Adrenal gland (tissue), 9 donors: ENCODE measurements at regions not wholly inside any gene's neighbourhood (a gene's known extent, or its start where the extent isn't known, plus 50 kb on each side); places are given as distances from the start of the nearest gene placed in this dataset.
A peak's percentile ranks its signal among the peaks of the same experiment; 100 is the strongest.

Source experiments
- DNase-seq, 7 donors: peaks; one replicate each; pipeline ENCODE4 v3.0.0-alpha.2; 2019 to 2020
- H3K27ac ChIP-seq, 5 donors: fragments of 200-600 bp; sonication (generic) in 4 of 5; 1 replicate in 3 of 5; 2 replicates in 2 of 5; pipeline versions ENCODE4 v1.5.1 to v1.8.0; 2016 to 2020; ENCODE audit warnings: mild to moderate bottlenecking in 1 of 5
- H3K27me3 ChIP-seq: fragments of 200-600 bp; 2 replicates; pipeline ENCODE4 v1.8.0; 2021
- H3K36me3 ChIP-seq, 2 donors: fragments of 200-600 bp; replicated peaks in 1 of 2; 1 replicate in 1 of 2; 2 replicates in 1 of 2; pipeline versions ENCODE4 v1.5.1 to v1.8.0; 2018 to 2022
- H3K4me1 ChIP-seq, 2 donors: fragments of 200-600 bp; replicated peaks in 1 of 2; 1 replicate in 1 of 2; 2 replicates in 1 of 2; pipeline versions ENCODE4 v1.5.1 to v1.8.0; 2018 to 2021
- H3K4me3 ChIP-seq, 4 donors: fragments of 200-600 bp; sonication (generic) in 3 of 4; one replicate each; pipeline ENCODE4 v1.5.1; 2016 to 2018
- H3K9me3 ChIP-seq, 3 donors: fragments of 200-600 bp; sonication (generic) in 1 of 3; replicated peaks in 1 of 3; 1 replicate in 2 of 3; 2 replicates in 1 of 3; pipeline versions ENCODE4 v1.5.1 to v1.8.0; 2016 to 2021
- CTCF ChIP-seq, 6 experiments: fragments of 450-650 bp in 4 of 6; fragments of 200-600 bp in 2 of 6; sonication (generic) in 1 of 6; IDR thresholded peaks; 1 replicate in 5 of 6; 2 replicates in 1 of 6; pipeline versions ENCODE4 v1.5.1 to v1.8.0; 2016 to 2021; ENCODE audit warnings: antibody characterized with exemption in 6 of 6, mild to moderate bottlenecking in 2 of 6, moderate library complexity in 1 of 6
- POLR2A ChIP-seq, 2 donors: fragments of 450-650 bp; IDR thresholded peaks; one replicate each; pipeline ENCODE4 v1.6.1; 2017; ENCODE audit warnings: antibody characterized with exemption in 2 of 2, mild to moderate bottlenecking in 2 of 2, moderate library complexity in 1 of 2
- WGBS, 4 donors: extraction: QIAGEN DNeasy Blood & Tissue Kit in 2 of 4; methylation state at CpG; one replicate each; pipeline versions ENCODE4 v1.1.5 to v1.1.7; 2013 to 2017; 5-methylcytosine and 5-hydroxymethylcytosine counted together
- intact Hi-C, 2 donors: fragments of 100-400 bp; cut with DNase I; formaldehyde crosslinking; loops; one replicate each; pipeline versions ENCODE4 v1.14.1 to v1.15.0; 2022 to 2023
- donor health status: healthy with polysubstance abuse.
- donor health status: Bipolar disorder and iron deficiency.
- donor health status: DM: yes; HTN: yes; CAD: no.
- donor health status: DM: no; HTN: no; CAD: no.
- donor health status: DM: no; HTN: no; CAD: no.

DNA sequence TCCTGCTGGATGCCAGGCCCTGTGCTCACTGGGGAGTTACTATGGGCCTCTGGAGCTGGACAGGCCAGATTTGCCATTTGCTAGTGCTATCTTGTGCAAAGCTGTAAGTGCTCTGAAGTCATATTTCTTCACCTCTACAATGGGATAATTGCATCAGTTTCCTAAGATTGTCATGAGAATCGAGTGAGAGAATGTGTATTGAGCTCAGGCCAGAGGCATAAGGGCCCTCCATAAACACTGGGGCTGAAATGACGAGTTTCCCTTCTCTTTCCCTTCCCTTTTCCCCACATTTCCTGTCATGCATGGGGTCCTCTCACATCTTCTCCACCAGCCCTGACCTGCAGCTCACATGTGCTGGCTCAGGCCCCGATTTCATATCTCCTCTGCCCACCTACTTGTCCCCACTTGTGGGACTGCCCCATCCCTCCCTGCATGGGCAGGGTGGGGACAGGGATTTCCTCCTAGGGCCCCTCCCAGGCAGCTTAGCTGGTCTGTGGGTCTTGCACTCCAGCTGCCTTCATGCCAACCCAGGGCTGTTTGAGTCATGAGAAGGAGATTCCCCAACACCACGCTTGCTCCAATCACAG is 358.8 kb downstream of the MID1IP1 start:
- no peak for DNase-seq
- H3K4me1 ChIP-seq, result no peaks in the 10 kb centered on the region
- H3K4me3 ChIP-seq, result no peak overlapping the region
- intact Hi-C loops, result loop anchor here in 1 of 2 donors (10.0 kb wide), 1 partner anchor 405 kb away; no protein-coding TSS in a partner anchor
- no peak for TF ChIP-seq CTCF (IDR thresholded peaks at IDR 0.05)
- no peak for TF ChIP-seq POLR2A (IDR thresholded peaks at IDR 0.05)
- no peak overlapping the region for H3K27ac ChIP-seq
- no peaks in the 10 kb centered on the region for H3K9me3 ChIP-seq
- H3K36me3 ChIP-seq, result no peaks in the 10 kb centered on the region
- peaks cover 43% of the 10 kb centered on the region for H3K27me3 ChIP-seq
- 65 to 88% (median 76%) methylated on average over 4 of the region's 4 CpGs for WGBS, 4 donors

- H3K4me3 ChIP-seq, result no peak overlapping the region
- no peaks in the 10 kb centered on the region for H3K4me1 ChIP-seq
- 51 to 92% (median 73%) methylated on average over 3 of the region's 3 CpGs for WGBS, 4 donors
- no peaks in the 10 kb centered on the region for H3K9me3 ChIP-seq
- peaks cover 44% of the 10 kb centered on the region for H3K27me3 ChIP-seq
- no peak for DNase-seq
- H3K27ac ChIP-seq, result no peak overlapping the region
- no peaks in the 10 kb centered on the region for H3K36me3 ChIP-seq
- intact Hi-C loops, result no loop called here
- no peak for TF ChIP-seq CTCF (IDR thresholded peaks at IDR 0.05)
Measured at GRCh38 chrX:39161611-39162255, 360.5 kb downstream of the MID1IP1 start.

DNA sequence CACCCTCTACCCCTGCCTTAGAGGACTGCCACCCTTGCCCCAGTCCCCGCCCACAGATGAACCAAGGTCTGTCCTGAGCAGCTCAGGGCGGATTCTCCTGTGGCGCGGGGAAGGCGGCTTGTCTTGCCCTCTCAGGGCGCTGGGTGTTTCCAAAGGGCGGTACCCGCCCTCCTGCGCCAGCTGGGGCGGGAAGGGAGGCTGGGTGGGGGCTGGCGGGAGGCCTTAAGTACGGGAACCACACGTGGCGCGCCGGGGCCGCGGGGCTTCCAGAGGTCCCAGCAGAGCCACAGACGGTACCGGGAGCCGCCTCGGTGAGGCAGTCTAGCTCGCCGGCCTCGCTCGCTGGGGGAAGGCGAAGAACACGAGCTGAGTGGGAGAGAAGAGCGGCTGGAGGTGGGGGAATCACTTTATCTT is 361.1 kb downstream of the MID1IP1 start:
- H3K36me3 ChIP-seq, result no peaks in the 10 kb centered on the region
- no peak overlapping the region for H3K27ac ChIP-seq
- no peaks in the 10 kb centered on the region for H3K4me1 ChIP-seq
- peaks cover 44% of the 10 kb centered on the region for H3K27me3 ChIP-seq
- TF ChIP-seq POLR2A (IDR thresholded peaks at IDR 0.05) (no peak), CTCF (IDR thresholded peaks at IDR 0.05) (peak in 2 of 6 experiments; percentile 7 to 20)
- H3K9me3 ChIP-seq, result no peaks in the 10 kb centered on the region
- DNase-seq, result peak in 4 of 7 donors; percentile 2 to 50 (median 14)
- intact Hi-C loops, result no loop called here
- 5 to 39% (median 18%) methylated on average over 4 to 29 of the region's 29 CpGs for WGBS, 4 donors
- H3K4me3 ChIP-seq, result peak overlapping the region in 1 of 4 donors; percentile 29

DNA sequence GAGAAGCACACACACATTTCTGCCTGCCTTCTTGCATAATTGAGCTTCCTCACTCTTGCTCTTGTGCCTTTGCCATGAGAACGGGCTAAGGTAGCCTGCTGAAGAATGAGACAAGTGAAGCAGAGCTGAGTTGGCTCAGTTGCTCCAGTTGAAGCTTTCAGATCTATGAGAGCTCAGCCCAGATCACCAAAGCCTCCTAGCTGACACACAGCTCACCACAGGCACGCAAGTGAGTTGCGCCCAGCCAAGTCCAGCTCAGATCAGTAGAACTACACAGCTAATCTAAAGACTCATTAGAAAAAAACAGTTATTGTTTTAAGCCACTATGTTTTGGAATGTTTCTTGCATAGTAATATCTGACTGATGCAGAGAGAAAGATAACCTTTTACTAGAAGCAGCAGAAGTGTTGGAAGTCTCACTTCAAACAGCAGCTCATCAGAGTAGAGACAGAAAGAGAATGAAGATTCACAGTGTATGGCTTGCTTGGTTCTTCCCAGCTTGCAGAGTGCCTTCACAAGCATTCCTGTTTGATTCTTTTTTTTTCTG is 362.4 kb downstream of the MID1IP1 start:
- peaks cover 52% of the 10 kb centered on the region for H3K27me3 ChIP-seq
- WGBS, 4 donors, result 83 to 100% (median 90%) methylated on average over 2 to 3 of the region's 3 CpGs
- intact Hi-C loops, result no loop called here

More for the DNA sequence above, 362.4 kb downstream of the MID1IP1 start:
- H3K9me3 ChIP-seq, result no peaks in the 10 kb centered on the region
- DNase-seq, result no peak
- no peak overlapping the region for H3K27ac ChIP-seq
- H3K4me3 ChIP-seq, result no peak overlapping the region
- no peaks in the 10 kb centered on the region for H3K36me3 ChIP-seq
- TF ChIP-seq CTCF (IDR thresholded peaks at IDR 0.05) (no peak), POLR2A (IDR thresholded peaks at IDR 0.05) (no peak)
- no peaks in the 10 kb centered on the region for H3K4me1 ChIP-seq
